ENCODE measurements at regions not wholly inside any gene's neighbourhood (a gene's known extent, or its start where the extent isn't known, plus 50 kb on each side); places are given as distances from the start of the nearest gene placed in this dataset.
"Not testable (repeated sequence)": the region's sequence is repeated elsewhere in the genome, so short reads cannot be mapped to it uniquely, and the experiment has no call there.

GRCh38 chr5:17066026-17066425 is 129.9 kb upstream of the MYO10 start:
- H3K27me3 ChIP-seq (ENCODE audit: insufficient read depth, low read length); H3K9me3 ChIP-seq (ENCODE audit: insufficient read depth, low read depth, low read length); H3K79me1 ChIP-seq (ENCODE audit: low read length); H4K12ac ChIP-seq (ENCODE audit: low read depth, low read length); H3K9ac ChIP-seq (ENCODE audit: low read length); H4K8ac ChIP-seq (ENCODE audit: low read depth, low read length); H2AFZ ChIP-seq (ENCODE audit: insufficient read depth, low read length, poor library complexity); H2AK5ac ChIP-seq (ENCODE audit: low read length); H3K27ac ChIP-seq (ENCODE audit: low read depth, low read length); H3K36me3 ChIP-seq (ENCODE audit: control insufficient read depth in 1 of 2, insufficient read depth in 2 of 2, low read length in 2 of 2); H4K91ac ChIP-seq (ENCODE audit: low read depth, low read length); H3K79me2 ChIP-seq (ENCODE audit: control insufficient read depth, insufficient read depth, low read length, poor library complexity); H3K4ac ChIP-seq (ENCODE audit: low read depth, low read length); H2BK12ac ChIP-seq (ENCODE audit: low read length); H3K14ac ChIP-seq (ENCODE audit: low read length); H3K4me1 ChIP-seq (ENCODE audit: control insufficient read depth in 1 of 2, insufficient read depth in 2 of 2, low read length in 2 of 2); H3K23ac ChIP-seq (ENCODE audit: low read length); H2BK120ac ChIP-seq (ENCODE audit: insufficient read depth, low read length, poor library complexity); H3K18ac ChIP-seq (ENCODE audit: low read length); H3K4me2 ChIP-seq (ENCODE audit: low read length); DNase-seq; H3K4me3 ChIP-seq (ENCODE audit: low read depth, low read length); H2BK5ac ChIP-seq (ENCODE audit: low read depth, low read length, poor library complexity): not testable (repeated sequence)
- no CpG with 5 or more reads among the region's 5 CpGs for WGBS (ENCODE audit: extremely low coverage, insufficient coverage, insufficient read length)

DNA sequence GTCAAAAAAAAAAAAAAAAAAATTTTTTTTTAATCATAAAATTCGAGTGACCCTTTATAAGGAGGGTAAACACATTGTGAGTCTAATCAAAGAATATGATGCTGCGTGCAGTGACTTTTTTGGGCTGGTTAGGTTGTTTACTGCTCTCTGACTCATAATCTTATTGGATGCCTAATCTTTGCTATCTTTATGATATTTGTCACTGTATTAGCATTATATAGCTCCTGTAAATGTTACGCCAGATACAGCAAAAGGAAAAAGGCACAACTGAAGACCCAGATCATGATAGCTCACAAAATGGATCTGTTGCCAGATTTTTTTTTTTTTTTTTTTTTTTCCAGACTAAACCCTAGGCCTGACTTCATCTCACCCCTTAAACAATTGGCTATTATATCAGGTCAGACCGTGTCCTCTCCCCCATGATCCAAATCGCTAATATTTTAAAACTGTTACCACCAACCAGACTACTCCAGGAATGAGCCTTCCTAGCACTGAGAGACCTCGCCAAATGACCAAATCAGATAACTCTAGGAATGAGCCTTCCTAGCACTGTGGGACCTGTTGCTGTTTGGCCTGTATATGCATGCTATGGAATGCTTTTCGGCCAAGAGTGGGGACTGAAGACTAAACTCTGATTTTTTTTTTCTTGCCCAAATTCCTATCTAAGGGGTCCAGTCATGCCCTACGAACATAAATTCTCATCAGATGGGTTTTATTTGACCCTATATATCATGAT is 131.7 kb upstream of the MYO10 start:
- Histone ChIP-seq H3K23ac (ENCODE audit: low read length) (no peak overlapping the region), H2BK12ac (ENCODE audit: low read length) (no peak overlapping the region), H3K79me1 (ENCODE audit: low read length) (no peaks in the 10 kb centered on the region), H3K18ac (ENCODE audit: low read length) (no peak overlapping the region), H3K27ac (ENCODE audit: low read depth, low read length) (no peak overlapping the region), H3K36me3 (ENCODE audit: control insufficient read depth in 1 of 2, insufficient read depth in 2 of 2, low read length in 2 of 2) (no peaks in the 10 kb centered on the region), H3K4me1 (ENCODE audit: control insufficient read depth in 1 of 2, insufficient read depth in 2 of 2, low read length in 2 of 2) (no peaks in the 10 kb centered on the region), H3K79me2 (ENCODE audit: control insufficient read depth, insufficient read depth, low read length, poor library complexity) (no peaks in the 10 kb centered on the region), H2BK120ac (ENCODE audit: insufficient read depth, low read length, poor library complexity) (no peak overlapping the region), H3K9ac (ENCODE audit: low read length) (no peak overlapping the region), H3K9me3 (ENCODE audit: insufficient read depth, low read depth, low read length) (no peaks in the 10 kb centered on the region), H3K14ac (ENCODE audit: low read length) (no peak overlapping the region), H2AFZ (ENCODE audit: insufficient read depth, low read length, poor library complexity) (no peak overlapping the region), H3K27me3 (ENCODE audit: insufficient read depth, low read length) (no peaks in the 10 kb centered on the region), H4K91ac (ENCODE audit: low read depth, low read length) (no peak overlapping the region), H3K4me2 (ENCODE audit: low read length) (no peak overlapping the region), H2BK5ac (ENCODE audit: low read depth, low read length, poor library complexity) (no peak overlapping the region), H3K4ac (ENCODE audit: low read depth, low read length) (no peak overlapping the region), H4K8ac (ENCODE audit: low read depth, low read length) (no peak overlapping the region), H3K4me3 (ENCODE audit: low read depth, low read length) (no peak overlapping the region), H2AK5ac (ENCODE audit: low read length) (no peak overlapping the region), H4K12ac (ENCODE audit: low read depth, low read length) (no peak overlapping the region)
- no peak for DNase-seq
- WGBS (ENCODE audit: extremely low coverage, insufficient coverage, insufficient read length), result no CpG with 5 or more reads among the region's 8 CpGs

DNA sequence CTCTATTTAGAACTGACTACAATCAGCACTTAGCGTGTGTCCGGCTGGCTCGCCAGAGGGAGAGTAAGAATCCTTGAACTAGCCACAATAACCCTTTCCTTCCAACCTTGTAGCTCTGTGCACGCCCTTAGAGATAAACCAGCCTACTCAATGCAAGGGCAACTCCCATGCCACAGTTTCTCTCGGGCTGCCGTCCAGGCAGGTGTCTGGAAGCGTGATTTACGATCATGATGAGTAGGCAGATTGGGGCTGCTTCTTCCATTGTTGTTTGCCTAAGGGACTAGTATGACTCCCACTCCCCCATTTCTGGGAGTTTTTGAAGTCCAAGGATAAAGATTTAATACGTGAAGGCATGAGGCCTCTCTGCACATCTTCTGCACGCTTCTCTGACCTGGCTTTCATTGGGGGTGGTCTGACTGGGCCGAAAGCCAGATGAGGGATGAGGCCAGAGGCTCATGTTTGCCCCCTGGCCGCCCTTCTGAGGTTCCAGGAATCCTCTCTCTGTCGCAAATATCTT is 134.0 kb upstream of the MYO10 start:
- Histone ChIP-seq H3K27me3 (ENCODE audit: insufficient read depth, low read length) (no peaks in the 10 kb centered on the region), H3K9ac (ENCODE audit: low read length) (no peak overlapping the region)

GRCh38 chr5:17070647-17071046 is 134.6 kb upstream of the MYO10 start:
- H2AK5ac ChIP-seq (ENCODE audit: low read length), result no peak overlapping the region
- H3K9me3 ChIP-seq (ENCODE audit: insufficient read depth, low read depth, low read length), result no peaks in the 10 kb centered on the region
- H3K23ac ChIP-seq (ENCODE audit: low read length), result no peak overlapping the region
- no peak overlapping the region for H4K91ac ChIP-seq (ENCODE audit: low read depth, low read length)
- H3K14ac ChIP-seq (ENCODE audit: low read length), result no peak overlapping the region
- H2AFZ ChIP-seq (ENCODE audit: insufficient read depth, low read length, poor library complexity), result no peak overlapping the region
- no peak overlapping the region for H3K18ac ChIP-seq (ENCODE audit: low read length)
- H3K79me2 ChIP-seq (ENCODE audit: control insufficient read depth, insufficient read depth, low read length, poor library complexity), result no peaks in the 10 kb centered on the region
- H2BK5ac ChIP-seq (ENCODE audit: low read depth, low read length, poor library complexity), result no peak overlapping the region
- no peak overlapping the region for H4K12ac ChIP-seq (ENCODE audit: low read depth, low read length)
- H2BK120ac ChIP-seq (ENCODE audit: insufficient read depth, low read length, poor library complexity), result no peak overlapping the region
- no peak overlapping the region for H3K4me3 ChIP-seq (ENCODE audit: low read depth, low read length)
- no peak overlapping the region for H3K4ac ChIP-seq (ENCODE audit: low read depth, low read length)
- no peak overlapping the region for H3K27ac ChIP-seq (ENCODE audit: low read depth, low read length)
- no peak overlapping the region for H4K8ac ChIP-seq (ENCODE audit: low read depth, low read length)
- no CpG with 5 or more reads among the region's 6 CpGs for WGBS (ENCODE audit: extremely low coverage, insufficient coverage, insufficient read length)
- no peak for DNase-seq
- no peak overlapping the region for H2BK12ac ChIP-seq (ENCODE audit: low read length)
- H3K9ac ChIP-seq (ENCODE audit: low read length), result no peak overlapping the region
- no peaks in the 10 kb centered on the region for H3K79me1 ChIP-seq (ENCODE audit: low read length)
- no peaks in the 10 kb centered on the region for H3K4me1 ChIP-seq (ENCODE audit: control insufficient read depth in 1 of 2, insufficient read depth in 2 of 2, low read length in 2 of 2)
- H3K27me3 ChIP-seq (ENCODE audit: insufficient read depth, low read length), result no peaks in the 10 kb centered on the region
- H3K4me2 ChIP-seq (ENCODE audit: low read length), result no peak overlapping the region
- H3K36me3 ChIP-seq (ENCODE audit: control insufficient read depth in 1 of 2, insufficient read depth in 2 of 2, low read length in 2 of 2), result no peaks in the 10 kb centered on the region

More for the DNA sequence above, 134.0 kb upstream of the MYO10 start:
- Histone ChIP-seq H2AK5ac (ENCODE audit: low read length) (no peak overlapping the region), H4K91ac (ENCODE audit: low read depth, low read length) (no peak overlapping the region), H3K18ac (ENCODE audit: low read length) (no peak overlapping the region), H3K79me2 (ENCODE audit: control insufficient read depth, insufficient read depth, low read length, poor library complexity) (no peaks in the 10 kb centered on the region), H3K4me1 (ENCODE audit: control insufficient read depth in 1 of 2, insufficient read depth in 2 of 2, low read length in 2 of 2) (no peaks in the 10 kb centered on the region), H2AFZ (ENCODE audit: insufficient read depth, low read length, poor library complexity) (no peak overlapping the region), H3K23ac (ENCODE audit: low read length) (no peak overlapping the region), H3K9me3 (ENCODE audit: insufficient read depth, low read depth, low read length) (no peaks in the 10 kb centered on the region), H2BK12ac (ENCODE audit: low read length) (no peak overlapping the region), H3K4ac (ENCODE audit: low read depth, low read length) (no peak overlapping the region), H3K36me3 (ENCODE audit: control insufficient read depth in 1 of 2, insufficient read depth in 2 of 2, low read length in 2 of 2) (no peaks in the 10 kb centered on the region), H4K8ac (ENCODE audit: low read depth, low read length) (no peak overlapping the region), H3K4me2 (ENCODE audit: low read length) (no peak overlapping the region), H3K4me3 (ENCODE audit: low read depth, low read length) (no peak overlapping the region), H2BK120ac (ENCODE audit: insufficient read depth, low read length, poor library complexity) (no peak overlapping the region), H4K12ac (ENCODE audit: low read depth, low read length) (no peak overlapping the region), H3K14ac (ENCODE audit: low read length) (no peak overlapping the region), H2BK5ac (ENCODE audit: low read depth, low read length, poor library complexity) (no peak overlapping the region), H3K79me1 (ENCODE audit: low read length) (no peaks in the 10 kb centered on the region), H3K27ac (ENCODE audit: low read depth, low read length) (no peak overlapping the region)
- DNase-seq, result no peak
- WGBS (ENCODE audit: extremely low coverage, insufficient coverage, insufficient read length), result no CpG with 5 or more reads among the region's 13 CpGs
